ENCODE measurements at regions not wholly inside any gene's neighbourhood (a gene's known extent, or its start where the extent isn't known, plus 50 kb on each side); places are given as distances from the start of the nearest gene placed in this dataset.

DNA sequence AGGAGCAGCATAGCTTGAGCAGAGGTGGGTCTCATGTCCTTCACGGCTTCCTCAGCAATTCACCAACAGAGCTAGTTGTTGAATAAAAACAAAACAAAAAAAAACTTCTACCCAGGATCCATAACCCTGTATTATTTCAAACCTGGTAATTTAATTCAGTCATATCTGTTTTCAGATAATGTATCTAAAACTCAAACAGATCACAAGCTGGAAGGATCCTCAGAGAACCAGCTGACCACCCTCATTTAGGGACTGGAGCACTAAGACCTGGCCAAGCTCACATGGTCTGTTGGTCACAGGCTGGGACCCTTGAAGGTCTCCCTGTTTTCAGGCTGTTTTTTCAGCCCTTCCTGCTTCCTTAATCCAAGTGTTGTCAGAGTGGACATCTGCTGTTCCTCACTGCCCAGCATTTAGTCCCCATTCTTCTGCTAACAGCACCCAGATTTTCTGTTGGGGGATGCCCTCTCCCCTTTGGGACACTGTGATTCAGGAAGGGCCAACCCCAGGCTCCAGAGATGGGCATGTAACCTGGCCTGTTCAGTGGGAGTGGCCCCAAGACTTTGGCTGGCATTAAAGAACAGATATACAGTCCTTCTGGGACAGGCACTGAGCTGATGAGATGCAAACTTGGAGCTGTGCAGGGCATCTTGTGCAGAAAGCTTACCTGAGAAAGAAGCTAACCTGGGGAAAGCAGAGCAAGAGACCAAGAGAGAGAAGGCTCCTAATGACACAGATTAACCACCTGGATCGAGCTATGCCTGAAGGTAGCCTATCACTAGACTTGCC lies 78.8 kb upstream of the SPATA12 start:
- H2BK15ac ChIP-seq (ENCODE audit: low read length) = no peak overlapping the region
- H3K23me2 ChIP-seq (ENCODE audit: low read depth, low read length) = no peaks in the 10 kb centered on the region
- DNase-seq (ENCODE audit: low read depth in 1 of 2, low spot score in 2 of 2) (no peak), FAIRE-seq (no peak)
- H3K4me3 ChIP-seq (ENCODE audit: extremely low read depth in 1 of 4, insufficient read depth in 2 of 4, low read depth in 3 of 4, low read length in 4 of 4) = no peak overlapping the region
- no peak overlapping the region for H2BK120ac ChIP-seq (replicated peaks; ENCODE audit: low read depth, low read length)
- TF ChIP-seq BCL11A (IDR thresholded peaks at IDR 0.05; ENCODE audit: low read depth in 2 of 2, low read length in 2 of 2) = no peak
- no peak overlapping the region for H3K56ac ChIP-seq (replicated peaks; ENCODE audit: insufficient read length, low read depth, low read length)
- no peaks in the 10 kb centered on the region; the same call in 1 of the 2 replicates for H3K79me1 ChIP-seq (ENCODE audit: low read depth, low read length)
- H2BK20ac ChIP-seq (ENCODE audit: low read length) = no peak overlapping the region
- H3K4me2 ChIP-seq (ENCODE audit: insufficient read depth in 1 of 2, low read depth in 2 of 2, low read length in 2 of 2) = no peak overlapping the region
- H2AFZ ChIP-seq (ENCODE audit: low read length) = no peak overlapping the region
- H3K9ac ChIP-seq (replicated peaks in 1 of 4; ENCODE audit: extremely low read depth in 1 of 4, low read depth in 3 of 4, low read length in 3 of 4) = no peak overlapping the region; a peak in 1 of 7 replicates
- H2BK12ac ChIP-seq (ENCODE audit: low read depth, low read length) = no peak overlapping the region
- no peak overlapping the region for H3K4ac ChIP-seq (replicated peaks; ENCODE audit: insufficient read length, low read depth, low read length)
- no peaks in the 10 kb centered on the region for H3K27me3 ChIP-seq (replicated peaks in 1 of 4; ENCODE audit: control insufficient read depth in 3 of 4, extremely low read depth in 1 of 4, insufficient read depth in 3 of 4, low read length in 3 of 4)
- no peak overlapping the region for H3K27ac ChIP-seq (ENCODE audit: low read depth, low read length)
- no peaks in the 10 kb centered on the region for H3K9me3 ChIP-seq (ENCODE audit: insufficient read depth in 2 of 2, low read depth in 1 of 2, low read length in 1 of 2)
- no peak overlapping the region for H3K14ac ChIP-seq (ENCODE audit: insufficient read length)
- no peak overlapping the region for H3K18ac ChIP-seq (ENCODE audit: extremely low read depth, low read length)
- H4K8ac ChIP-seq (ENCODE audit: extremely low read depth, insufficient read depth, low read length) = no peak overlapping the region
- H3K79me2 ChIP-seq (ENCODE audit: control insufficient read depth in 1 of 2, insufficient read depth in 2 of 2, low read length in 2 of 2) = no peaks in the 10 kb centered on the region
- no peak overlapping the region for H4K5ac ChIP-seq (ENCODE audit: insufficient read length, low read depth, low read length)
- no peaks in the 10 kb centered on the region for H4K20me1 ChIP-seq (replicated peaks in 1 of 2; ENCODE audit: control insufficient read depth in 1 of 2, insufficient read depth in 2 of 2, low read length in 2 of 2)
- ChIA-PET CTCF (ENCODE audit: partially characterized antibody) (interaction anchor here (1.1 to 3.3 kb wide), 4 partner anchors 11 to 279 kb away, joined by 4 to 20 read pairs (median 4); no protein-coding TSS in a partner anchor), POLR2A (ENCODE audit: partially characterized antibody) (no interaction called here)
- no peak overlapping the region for H2BK5ac ChIP-seq (ENCODE audit: low read depth, low read length)
- WGBS, 2 experiments (ENCODE audit: extremely low coverage in 1 of 2, insufficient coverage in 1 of 2, insufficient read length in 1 of 2, insufficient replicate concordance in 2 of 2, low coverage in 1 of 2, low lambda C conversion rate in 2 of 2, missing lambda C conversion rate in 1 of 2) = 87% methylated on average over 2 of the region's 2 CpGs; no CpG with 5 or more reads in 1 of the 2 experiments
- no peaks in the 10 kb centered on the region for H3K36me3 ChIP-seq (ENCODE audit: control insufficient read depth in 2 of 4, insufficient read depth in 4 of 4, low read length in 3 of 4)
- H4K91ac ChIP-seq (replicated peaks; ENCODE audit: insufficient read length, low read length) = no peak overlapping the region
- no peak overlapping the region for H2AK5ac ChIP-seq (ENCODE audit: low read depth, low read length)
- H3K23ac ChIP-seq (ENCODE audit: insufficient read length) = no peak overlapping the region
- H3K4me1 ChIP-seq (replicated peaks in 1 of 4; ENCODE audit: control insufficient read depth in 3 of 4, insufficient read depth in 4 of 4, low read length in 3 of 4) = peaks cover 0 to 8% (median 3%) of the 10 kb centered on the region in 4 experiments; a peak in 4 of 7 replicates
